Subcutaneous abdominal adipose tissue (tissue), 5 donors: ENCODE measurements at regions not wholly inside any gene's neighbourhood (a gene's known extent, or its start where the extent isn't known, plus 50 kb on each side); places are given as distances from the start of the nearest gene placed in this dataset.
A peak's percentile ranks its signal among the peaks of the same experiment; 100 is the strongest.

Experiments
- H3K27ac ChIP-seq: one replicate; pipeline ENCODE4 v1.7.0; 2013; ENCODE audit warnings: low read depth, mild to moderate bottlenecking, inconsistent platforms, low read length, moderate library complexity
- H3K27me3 ChIP-seq, 5 donors: one replicate each; pipeline ENCODE4 v1.7.0; 2013; ENCODE audit warnings: low read length in 5 of 5, inconsistent platforms in 1 of 5; ENCODE audit not compliant: control insufficient read depth in 5 of 5, insufficient read depth in 4 of 5
- H3K36me3 ChIP-seq, 5 donors: one replicate each; pipeline ENCODE4 v1.7.0; 2013; ENCODE audit warnings: low read length in 5 of 5; ENCODE audit not compliant: control insufficient read depth in 5 of 5, insufficient read depth in 5 of 5
- H3K4me1 ChIP-seq, 5 donors: one replicate each; pipeline ENCODE4 v1.7.0; 2013; ENCODE audit warnings: low read length in 5 of 5, mild to moderate bottlenecking in 3 of 5, moderate library complexity in 1 of 5; ENCODE audit not compliant: control insufficient read depth in 5 of 5, insufficient read depth in 5 of 5
- H3K4me3 ChIP-seq, 5 donors: one replicate each; pipeline ENCODE4 v1.7.0; 2013; ENCODE audit warnings: low read length in 5 of 5, low read depth in 1 of 5
- H3K9ac ChIP-seq, 5 donors: one replicate each; pipeline ENCODE4 v1.7.0; 2013; ENCODE audit warnings: low read length in 5 of 5, mild to moderate bottlenecking in 4 of 5, moderate library complexity in 3 of 5
- H3K9me3 ChIP-seq, 5 donors: one replicate each; pipeline ENCODE4 v1.7.0; 2013; ENCODE audit warnings: low read length in 5 of 5; ENCODE audit not compliant: control insufficient read depth in 5 of 5
- donor health status: healthy.
- donor health status: healthy.
- donor health status: healthy.
- donor health status: healthy.
- donor health status: healthy.

- peaks cover 7 to 29% (median 24%) of the 10 kb centered on the region in 5 donors for H3K9me3 ChIP-seq
- no peak overlapping the region for H3K9ac ChIP-seq
- H3K4me3 ChIP-seq: no peak overlapping the region
- no peaks in the 10 kb centered on the region for H3K27me3 ChIP-seq
- no peak overlapping the region for H3K27ac ChIP-seq
- H3K36me3 ChIP-seq: no peaks in the 10 kb centered on the region
- H3K4me1 ChIP-seq: no peaks in the 10 kb centered on the region
Observed at GRCh38 chr19:23855676-23856075, 59.0 kb upstream of the ZNF726 start.

GRCh38 chr19:23851966-23852365 is 62.7 kb upstream of the ZNF726 start:
- H3K27ac ChIP-seq: no peak overlapping the region
- H3K9me3 ChIP-seq: peaks cover 7 to 41% (median 36%) of the 10 kb centered on the region in 5 donors
- H3K9ac ChIP-seq: no peak overlapping the region
- no peaks in the 10 kb centered on the region for H3K27me3 ChIP-seq
- no peak overlapping the region for H3K4me3 ChIP-seq
- no peaks in the 10 kb centered on the region for H3K36me3 ChIP-seq
- no peaks in the 10 kb centered on the region for H3K4me1 ChIP-seq

GRCh38 chr19:23832717-23833327 is 74.1 kb upstream of the ZNF681 start:
- H3K27me3 ChIP-seq: no peaks in the 10 kb centered on the region
- H3K9ac ChIP-seq: no peak overlapping the region
- no peak overlapping the region for H3K27ac ChIP-seq
- H3K36me3 ChIP-seq: no peaks in the 10 kb centered on the region
- peak overlapping the region in 3 of 5 donors; percentile 7 to 35 (median 21) for H3K4me3 ChIP-seq
- no peaks in the 10 kb centered on the region for H3K4me1 ChIP-seq
- H3K9me3 ChIP-seq: peaks cover 21 to 59% (median 41%) of the 10 kb centered on the region in 5 donors

GRCh38 chr19:23823952-23824389 is 65.3 kb upstream of the ZNF681 start:
- Histone ChIP-seq H3K27me3 (no peaks in the 10 kb centered on the region), H3K27ac (no peak overlapping the region), H3K9me3 (peaks cover 21 to 59% (median 49%) of the 10 kb centered on the region in 5 donors), H3K4me3 (peak overlapping the region in 3 of 5 donors; percentile 34 to 48 (median 43)), H3K4me1 (no peaks in the 10 kb centered on the region), H3K9ac (no peak overlapping the region), H3K36me3 (no peaks in the 10 kb centered on the region)

- Histone ChIP-seq H3K4me3 (peak overlapping the region in 4 of 5 donors; percentile 4 to 43 (median 26)), H3K9ac (no peak overlapping the region), H3K36me3 (no peaks in the 10 kb centered on the region), H3K9me3 (peaks cover 23 to 64% (median 50%) of the 10 kb centered on the region in 5 donors), H3K27me3 (no peaks in the 10 kb centered on the region), H3K27ac (no peak overlapping the region), H3K4me1 (no peaks in the 10 kb centered on the region)
Observed at GRCh38 chr19:23822735-23823134, 64.0 kb upstream of the ZNF681 start.

GRCh38 chr19:23817519-23817918 is 58.8 kb upstream of the ZNF681 start:
- Histone ChIP-seq H3K9me3 (peaks cover 7 to 32% (median 30%) of the 10 kb centered on the region in 5 donors), H3K27me3 (no peaks in the 10 kb centered on the region)

GRCh38 chr19:23810496-23810895 is 51.8 kb upstream of the ZNF681 start:
- Histone ChIP-seq H3K9ac (no peak overlapping the region), H3K36me3 (no peaks in the 10 kb centered on the region), H3K4me3 (no peak overlapping the region), H3K27ac (no peak overlapping the region), H3K9me3 (peaks cover 0 to 10% (median 0%) of the 10 kb centered on the region in 5 donors), H3K27me3 (no peaks in the 10 kb centered on the region), H3K4me1 (no peaks in the 10 kb centered on the region)

More at GRCh38 chr19:23817519-23817918, 58.8 kb upstream of the ZNF681 start:
- Histone ChIP-seq H3K4me3 (no peak overlapping the region), H3K4me1 (no peaks in the 10 kb centered on the region), H3K9ac (no peak overlapping the region), H3K36me3 (no peaks in the 10 kb centered on the region), H3K27ac (no peak overlapping the region)
